Fibroblast of villous mesenchyme (primary cell): ENCODE measurements at regions not wholly inside any gene's neighbourhood (a gene's known extent, or its start where the extent isn't known, plus 50 kb on each side); places are given as distances from the start of the nearest gene placed in this dataset.

Source experiments
- DNase-seq: peaks from one replicate; pipeline ENCODE4 v3.0.0-alpha.2; 2010; ENCODE audit warnings: low read depth
- H3K4me3 ChIP-seq: 2 replicates; pipeline ENCODE4 v1.5.1; 2011; ENCODE audit warnings: low read depth, mild to moderate bottlenecking, low read length
- CTCF ChIP-seq: IDR thresholded peaks from 2 replicates; pipeline ENCODE4 v1.5.1; 2012; ENCODE audit warnings: low read depth, mild to moderate bottlenecking, low read length; ENCODE audit not compliant: insufficient read depth

DNA sequence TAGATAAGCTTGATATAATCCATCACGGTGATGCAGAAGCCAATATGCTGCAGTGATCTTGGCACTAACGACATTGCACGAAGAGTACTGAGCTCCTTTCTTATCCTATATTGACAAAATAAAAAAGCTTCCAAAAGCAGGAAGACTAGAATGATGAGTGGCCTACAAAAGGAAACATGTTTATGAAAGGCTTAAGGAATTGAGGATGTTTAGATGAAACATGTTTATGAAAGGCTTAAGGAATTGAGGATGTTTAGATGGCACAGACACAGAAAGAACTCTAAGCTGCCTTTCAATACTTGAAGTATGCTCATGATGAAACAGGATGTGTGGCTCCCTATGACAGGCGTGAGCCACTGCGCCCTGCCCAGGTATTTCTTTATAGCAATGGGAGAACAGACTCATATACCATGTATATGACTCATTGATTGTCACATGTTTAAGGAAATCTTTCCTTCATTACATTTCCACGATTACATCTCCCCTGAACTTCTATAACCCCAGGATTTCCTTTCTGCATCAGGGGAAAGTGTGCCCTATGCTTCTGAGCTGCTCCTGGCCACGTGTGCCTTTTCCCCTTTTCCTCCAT lies 690.8 kb upstream of the ARGLU1 start:
- TF ChIP-seq CTCF, result no peak
- peak; percentile 96 for DNase-seq
- H3K4me3 ChIP-seq, result no peak overlapping the region

GRCh38 chr13:107254392-107254791 lies 686.5 kb upstream of the ARGLU1 start:
- no peak overlapping the region for H3K4me3 ChIP-seq
- no peak for DNase-seq
- no peak for TF ChIP-seq CTCF

DNA sequence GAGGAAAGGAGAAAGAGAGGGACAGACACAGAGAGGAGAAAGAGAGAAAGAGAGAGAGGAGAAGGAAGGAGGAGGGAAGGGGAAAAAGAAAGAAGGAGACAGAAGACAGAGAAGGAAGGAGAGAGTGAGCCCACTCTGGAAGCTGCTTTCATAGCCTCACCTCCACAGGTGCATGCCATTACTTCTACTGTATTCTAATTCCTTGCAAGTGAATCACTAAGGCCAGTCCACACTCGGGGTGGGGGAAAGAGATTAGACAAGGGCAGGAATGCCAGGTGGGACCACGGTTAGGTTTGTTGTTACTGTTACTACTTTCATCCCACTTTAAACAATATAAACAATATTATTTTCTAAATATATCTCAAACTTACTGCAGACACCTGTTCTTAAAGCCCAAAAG lies 684.5 kb upstream of the ARGLU1 start:
- H3K4me3 ChIP-seq, result no peak overlapping the region
- no peak for DNase-seq
- no peak for TF ChIP-seq CTCF

- TF ChIP-seq CTCF, result no peak
- no peak overlapping the region for H3K4me3 ChIP-seq
- DNase-seq, result no peak
These were observed 684.1 kb upstream of the ARGLU1 start for GRCh38 chr13:107252021-107252420.

- H3K4me3 ChIP-seq, result no peak overlapping the region
- DNase-seq, result peak; percentile 52
- TF ChIP-seq CTCF, result no peak
These were observed 683.4 kb upstream of the ARGLU1 start for GRCh38 chr13:107251341-107251740.

DNA sequence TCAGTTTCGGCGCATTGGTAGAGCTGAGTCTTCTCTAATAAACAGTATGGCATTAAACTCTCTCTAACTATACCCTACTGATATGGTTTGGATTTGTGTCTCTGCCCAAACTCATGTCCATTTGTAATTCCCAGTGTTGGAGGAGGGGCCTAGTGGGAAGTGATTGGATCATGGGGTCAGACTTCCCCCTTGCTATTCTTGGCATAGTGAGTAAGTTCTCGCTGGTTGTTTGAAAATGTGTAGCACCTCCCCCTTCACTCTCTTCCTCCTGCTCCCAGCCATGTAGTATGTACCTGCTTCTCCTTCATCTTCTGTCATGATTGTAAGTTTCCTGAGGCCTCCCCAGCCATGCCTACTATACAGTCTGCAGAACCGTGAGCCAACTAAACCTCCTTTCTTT lies 682.7 kb upstream of the ARGLU1 start:
- no peak for DNase-seq
- no peak overlapping the region for H3K4me3 ChIP-seq
- TF ChIP-seq CTCF, result no peak

DNA sequence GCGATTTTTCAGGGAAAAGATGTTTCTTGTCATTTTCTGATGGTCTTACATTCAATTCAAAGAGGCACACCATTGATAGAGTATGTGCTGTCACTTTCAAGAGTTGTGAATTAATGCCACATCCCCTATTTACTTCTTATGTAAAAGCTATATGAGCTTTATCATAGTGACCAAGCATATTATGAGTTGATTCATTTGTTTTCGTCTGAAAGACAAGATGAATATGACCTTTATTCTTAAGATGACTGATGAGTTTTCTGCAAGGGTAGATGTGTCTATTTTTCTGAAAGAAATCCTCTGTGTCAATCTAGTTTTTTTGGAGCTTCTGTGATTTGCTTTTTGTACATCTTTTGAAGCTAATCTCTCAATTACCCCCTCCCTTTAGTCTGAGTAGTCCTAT lies 676.3 kb upstream of the ARGLU1 start:
- no peak overlapping the region for H3K4me3 ChIP-seq
- DNase-seq, result no peak
- TF ChIP-seq CTCF, result no peak
